Suppressor macrophage (primary cell): ENCODE measurements at regions not wholly inside any gene's neighbourhood (a gene's known extent, or its start where the extent isn't known, plus 50 kb on each side); places are given as distances from the start of the nearest gene placed in this dataset.

Experiments
- DNase-seq, 4 experiments: peaks; one replicate each; pipeline ENCODE4 v3.0.0-alpha.2; 2020 to 2022

GRCh38 chr5:117103703-117104102 is 529.1 kb upstream of the SEMA6A start:
- DNase-seq, result no peak

GRCh38 chr5:117102591-117102990 is 528.0 kb upstream of the SEMA6A start:
- DNase-seq, result no peak

DNA sequence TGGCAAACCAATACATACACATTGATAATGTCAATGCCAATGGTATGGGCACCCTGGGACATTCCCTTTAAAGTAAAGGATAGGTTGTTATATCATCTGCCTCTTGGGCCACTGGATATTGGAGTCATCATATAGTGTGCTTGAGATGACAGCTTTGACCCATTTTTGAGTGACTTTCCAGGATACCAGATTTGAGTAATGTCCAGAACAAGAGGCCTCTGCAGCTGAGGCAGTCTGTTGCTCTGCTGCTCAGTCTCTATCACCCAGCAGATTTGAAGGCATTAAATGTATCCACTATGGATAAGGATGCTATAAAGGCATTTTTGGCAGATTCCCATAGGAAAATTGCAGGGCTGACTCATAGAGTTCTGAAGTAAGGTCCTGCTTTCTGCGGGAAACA is 525.6 kb upstream of the SEMA6A start:
- no peak for DNase-seq

DNA sequence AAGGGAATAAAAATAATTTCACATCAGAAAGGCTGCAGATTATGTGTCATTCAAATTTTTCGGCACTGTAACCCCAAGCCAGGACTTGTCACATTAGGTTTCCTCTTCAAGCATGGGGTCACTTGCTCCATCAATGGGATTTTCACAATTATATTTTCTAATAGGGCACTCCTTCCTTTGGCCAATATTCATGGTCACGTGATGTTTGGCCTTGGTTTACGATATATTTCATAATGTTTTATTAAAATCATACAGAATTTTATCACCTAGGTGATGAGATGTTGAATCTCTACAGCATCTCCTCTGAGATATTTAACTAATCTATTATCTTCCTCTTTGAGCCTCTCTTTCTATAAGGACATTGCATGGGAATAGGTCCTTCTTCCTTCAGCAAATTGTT is 523.5 kb upstream of the SEMA6A start:
- DNase-seq, result no peak

DNA sequence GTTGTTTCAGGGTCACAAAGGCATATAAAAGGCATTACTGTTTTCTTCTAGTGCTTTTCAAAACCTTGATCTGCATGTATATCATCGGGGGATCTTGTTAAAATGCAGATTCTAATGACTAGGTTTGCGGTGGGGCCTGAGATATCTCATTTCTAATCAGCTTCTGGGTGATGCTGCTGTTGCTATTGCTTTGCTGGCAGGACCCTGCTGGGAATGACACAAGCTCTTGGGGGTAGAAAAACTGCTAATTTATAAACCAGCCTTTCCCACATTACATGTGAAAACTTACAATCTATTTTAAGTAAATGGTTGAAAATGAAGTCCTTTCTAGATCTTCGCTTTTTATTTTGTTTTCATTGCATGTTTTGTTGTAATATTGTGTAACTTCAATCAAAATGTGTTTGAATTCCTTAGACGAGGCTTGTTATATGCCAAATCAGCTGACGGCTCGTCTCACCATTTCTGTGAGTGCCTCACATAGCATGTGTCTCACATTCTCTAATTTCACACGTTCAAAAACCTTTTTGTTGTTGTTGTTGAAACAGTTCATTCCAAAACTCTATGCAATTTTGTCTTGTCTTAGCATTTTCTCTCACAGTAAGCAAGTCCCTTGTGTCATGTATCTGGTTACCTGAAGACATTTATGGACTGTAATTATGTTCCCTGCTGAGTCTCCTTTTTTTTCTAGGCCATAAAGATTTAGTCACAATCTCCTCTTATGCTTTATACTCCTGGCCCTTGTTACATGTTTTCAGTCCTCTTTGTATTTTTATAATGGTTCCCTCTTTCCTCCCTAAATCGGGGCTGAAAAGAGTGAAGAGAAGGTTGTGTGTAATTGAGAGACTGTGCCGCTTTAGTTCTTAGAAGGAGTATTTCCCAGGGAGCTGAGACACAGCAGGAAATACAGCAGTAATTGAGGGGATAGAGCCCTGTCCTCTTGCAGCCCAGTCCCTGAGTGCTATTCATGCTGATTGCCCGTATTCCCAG is 521.0 kb upstream of the SEMA6A start:
- no peak for DNase-seq

- DNase-seq, result no peak
Observed at GRCh38 chr5:117094114-117094815, 519.6 kb upstream of the SEMA6A start.

GRCh38 chr5:117093653-117094052 is 519.0 kb upstream of the SEMA6A start:
- DNase-seq, result no peak

- no peak for DNase-seq
Observed at GRCh38 chr5:117089001-117089400, 514.4 kb upstream of the SEMA6A start.

DNA sequence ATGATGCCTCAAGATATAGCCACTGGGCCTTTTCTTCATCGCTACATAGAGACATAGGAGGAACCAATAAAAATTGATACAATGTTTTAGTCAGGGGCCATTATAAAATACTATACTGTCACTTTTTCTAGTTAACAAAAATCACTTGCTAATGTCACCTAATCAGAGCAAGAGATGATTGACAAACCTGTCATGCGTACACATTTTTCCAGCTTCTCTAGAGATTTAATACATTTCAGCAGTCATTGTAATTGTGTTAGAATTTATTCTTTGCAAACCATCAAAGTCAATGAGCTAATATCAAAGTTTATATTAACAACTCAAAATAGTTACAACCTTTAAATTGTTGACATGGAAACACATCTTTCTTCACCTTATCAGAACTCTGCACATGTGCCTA is 513.6 kb upstream of the SEMA6A start:
- no peak for DNase-seq

DNA sequence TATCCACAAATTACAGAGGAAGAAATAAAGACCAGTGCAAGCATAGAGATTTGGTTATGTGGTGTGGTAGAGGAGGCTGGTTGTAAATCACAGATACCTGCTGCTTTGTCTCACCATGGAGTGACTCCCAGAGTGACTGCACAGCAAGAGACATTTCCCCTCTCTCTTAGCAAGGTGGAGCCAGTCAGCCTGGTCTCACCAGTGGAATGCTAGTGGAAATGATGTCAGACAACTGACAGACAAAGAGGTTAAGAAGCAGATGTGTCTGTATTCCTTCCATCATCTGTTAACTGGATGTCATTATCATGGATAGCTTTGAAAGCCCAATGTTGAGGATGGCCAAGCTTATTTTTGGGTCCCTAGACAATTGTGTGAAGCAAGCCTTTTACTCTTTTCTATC is 509.4 kb upstream of the SEMA6A start:
- no peak for DNase-seq

DNA sequence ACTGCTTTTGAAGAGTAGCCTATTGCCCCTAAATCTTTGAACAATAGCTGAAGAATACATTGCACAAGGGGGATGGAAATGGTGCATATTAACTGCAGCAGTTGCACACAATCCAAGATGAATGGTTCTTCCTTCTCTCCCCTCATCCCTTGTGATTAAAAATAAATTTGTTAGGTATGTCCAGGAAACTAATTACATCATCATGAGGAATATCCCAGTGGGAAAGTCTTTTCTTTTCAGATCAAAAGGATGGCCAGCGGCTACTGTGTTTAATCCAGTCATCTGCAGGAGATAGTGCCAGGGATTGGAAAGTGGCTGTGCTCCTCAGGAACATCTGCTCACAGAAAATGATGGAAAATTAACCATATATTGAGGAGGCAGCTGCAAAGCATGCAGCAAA is 508.4 kb upstream of the SEMA6A start:
- DNase-seq, result no peak

DNA sequence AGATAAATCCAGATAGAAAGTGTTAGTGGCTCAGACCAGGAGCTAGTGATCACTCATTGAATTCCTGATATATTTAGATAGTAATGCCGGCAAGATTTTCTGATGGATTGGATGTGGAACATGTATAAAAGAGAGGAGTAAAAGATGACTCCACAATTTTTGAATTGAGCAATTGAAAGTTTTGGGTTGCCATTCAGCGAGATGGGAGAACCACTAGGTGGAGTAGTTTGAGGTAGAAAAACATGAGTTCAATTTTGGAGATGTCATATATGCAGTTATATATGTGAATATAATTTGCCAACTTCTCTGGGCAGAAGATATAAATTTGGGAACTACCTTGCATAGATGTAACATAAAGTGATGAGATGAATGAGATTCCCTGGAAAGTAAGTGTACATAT is 502.5 kb upstream of the SEMA6A start:
- no peak for DNase-seq

- DNase-seq, result no peak
Observed at GRCh38 chr5:117072439-117072838, 497.8 kb upstream of the SEMA6A start.

GRCh38 chr5:117065800-117066199 is 491.2 kb upstream of the SEMA6A start:
- DNase-seq, result no peak

DNA sequence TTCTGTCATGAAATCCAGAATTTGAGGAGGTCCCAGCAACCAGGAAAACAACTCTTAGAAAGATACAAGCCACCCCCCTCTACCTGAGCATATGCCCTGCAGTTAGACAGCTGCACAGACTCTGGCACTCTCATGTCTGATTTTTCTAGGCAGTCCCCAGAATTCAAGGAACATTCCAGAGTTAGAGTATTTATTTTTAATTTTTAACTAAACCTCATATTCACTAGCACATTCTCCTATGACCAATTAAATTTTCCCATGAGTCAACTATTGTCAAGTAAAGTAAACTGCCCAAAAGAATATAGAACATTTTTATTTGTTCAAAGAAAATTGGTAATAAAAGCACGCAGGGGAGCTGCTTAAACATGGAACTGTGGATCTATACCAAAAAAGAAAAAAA is 490.5 kb upstream of the SEMA6A start:
- no peak for DNase-seq

DNA sequence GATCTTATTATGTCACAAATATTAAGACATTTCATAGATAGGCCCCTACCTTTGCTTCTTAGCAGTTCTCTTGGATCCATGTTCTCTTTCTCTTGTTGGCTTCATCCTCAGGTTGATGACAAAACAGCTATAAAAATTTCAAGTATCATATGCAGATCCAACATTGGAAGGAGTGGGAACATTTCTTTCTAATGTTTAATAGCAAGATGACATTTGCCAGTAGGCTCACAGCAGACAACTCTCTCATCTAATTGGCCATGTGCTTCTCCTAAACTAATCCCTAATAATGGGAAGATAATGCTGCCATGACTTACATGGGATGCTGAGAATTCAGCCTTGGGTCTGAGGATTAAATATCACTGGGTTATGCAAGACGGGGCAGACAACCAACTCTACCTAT is 485.5 kb upstream of the SEMA6A start:
- no peak for DNase-seq

GRCh38 chr5:117058740-117059139 is 484.1 kb upstream of the SEMA6A start:
- DNase-seq, result no peak

DNA sequence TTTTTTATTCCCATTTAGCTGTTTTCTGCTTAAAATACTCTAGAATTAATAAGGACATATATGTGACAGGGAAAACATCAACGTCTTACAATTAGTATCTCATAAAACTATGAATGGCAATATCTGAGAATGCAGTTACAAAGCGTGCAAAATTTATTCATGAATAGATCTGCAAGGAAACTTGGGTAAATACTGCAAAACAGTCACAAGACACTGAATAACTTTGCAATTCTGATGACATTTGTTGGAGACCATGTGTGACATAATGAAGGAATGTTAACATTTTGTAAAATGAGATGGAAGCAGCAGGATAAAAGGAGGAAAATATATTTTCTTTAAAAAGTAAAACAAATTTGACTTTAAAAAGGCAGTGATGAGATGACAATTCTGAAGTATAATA is 480.9 kb upstream of the SEMA6A start:
- no peak for DNase-seq

DNA sequence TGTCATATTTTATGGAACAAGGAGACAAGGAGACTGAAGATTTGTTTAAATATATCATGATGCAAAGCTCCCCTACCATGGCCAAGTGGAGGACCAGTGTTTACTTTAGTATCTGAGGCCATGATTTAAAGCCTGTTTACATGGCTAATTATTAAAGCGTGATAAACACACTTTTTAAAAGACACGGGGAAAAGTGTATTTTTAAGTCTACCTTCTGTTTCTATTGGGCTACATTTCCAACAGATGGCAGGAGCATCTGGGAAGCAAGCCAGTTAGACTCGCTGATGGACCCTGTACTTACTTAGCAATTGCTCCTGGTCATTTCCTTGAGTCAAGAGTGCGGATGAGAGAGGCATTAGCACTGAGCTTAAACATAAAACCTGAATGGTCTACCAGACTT is 480.3 kb upstream of the SEMA6A start:
- no peak for DNase-seq

- DNase-seq, result no peak
Observed at GRCh38 chr5:117054141-117054540, 479.5 kb upstream of the SEMA6A start.

DNA sequence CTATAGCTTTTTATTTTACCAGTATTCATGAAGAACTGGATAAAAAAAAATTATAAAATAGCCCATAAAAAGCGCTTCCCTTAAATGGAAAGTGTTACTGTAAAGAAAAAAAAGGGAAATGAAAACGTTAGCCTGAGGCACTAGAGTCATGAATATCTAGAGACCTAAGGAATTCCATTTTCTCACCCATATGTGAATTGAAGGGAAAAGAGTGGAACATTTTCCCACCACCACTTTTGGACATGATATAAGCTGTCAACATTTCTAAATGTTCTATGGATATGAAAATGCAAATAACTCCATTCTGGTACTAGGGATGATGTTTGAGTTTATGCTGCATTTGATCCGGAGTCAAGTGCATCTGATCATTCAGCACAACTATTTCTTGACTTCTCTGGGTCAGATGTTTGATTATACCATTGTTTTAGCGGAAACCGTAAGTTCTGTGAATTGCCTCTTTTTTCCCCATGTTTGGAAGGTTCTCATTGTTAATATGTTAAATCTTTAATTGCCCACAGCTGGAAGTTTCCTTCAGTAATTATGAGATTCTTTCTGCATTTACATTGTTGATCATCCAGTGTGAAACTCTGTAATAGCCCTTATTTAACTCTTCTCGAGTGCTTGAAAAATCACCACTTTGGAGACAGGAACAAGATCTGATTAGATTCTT is 467.4 kb upstream of the SEMA6A start:
- no peak for DNase-seq

- no peak for DNase-seq
Observed at GRCh38 chr5:117039035-117039434, 464.4 kb upstream of the SEMA6A start.

GRCh38 chr5:117027384-117027783 is 452.8 kb upstream of the SEMA6A start:
- DNase-seq, result no peak

GRCh38 chr5:117020999-117021398 is 446.4 kb upstream of the SEMA6A start:
- DNase-seq, result no peak
